ENCODE measurements at regions not wholly inside any gene's neighbourhood (a gene's known extent, or its start where the extent isn't known, plus 50 kb on each side); places are given as distances from the start of the nearest gene placed in this dataset.

GRCh38 chr1:192735298-192735915 lies 73.4 kb upstream of the RGS2 start:
- peaks cover 7% of the 10 kb centered on the region for H3K9me3 Mint-ChIP-seq
- no peaks in the 10 kb centered on the region for H3K27me3 Mint-ChIP-seq (ENCODE audit: insufficient read depth)
- WGBS, 2 experiments (ENCODE audit: insufficient coverage in 1 of 2, insufficient read length in 1 of 2) = 81 to 100% methylated on average over 1 to 3 of the region's 3 CpGs
- Histone ChIP-seq H3K9ac (ENCODE audit: extremely low read depth, low read length, poor library complexity, severe bottlenecking) (no peak overlapping the region), H3K27ac (ENCODE audit: low read depth, low read length) (no peak overlapping the region), H3K9me3 (ENCODE audit: control insufficient read depth, low read length) (no peaks in the 10 kb centered on the region), H3K4me3 (ENCODE audit: low read length) (no peak overlapping the region), H3K4me1 (ENCODE audit: control insufficient read depth, insufficient read depth, low read length) (no peaks in the 10 kb centered on the region), H3K36me3 (ENCODE audit: control insufficient read depth, insufficient read depth, low read length) (no peaks in the 10 kb centered on the region), H3K27me3 (ENCODE audit: control insufficient read depth, insufficient read depth, low read length, poor library complexity, severe bottlenecking) (no peaks in the 10 kb centered on the region)
- DNase-seq = no peak
- TF ChIP-seq CTCF (conservative IDR thresholded peaks at IDR 0.05) = no peak
- peaks cover 3% of the 10 kb centered on the region for H3K4me1 Mint-ChIP-seq
- no peak overlapping the region for H3K27ac Mint-ChIP-seq
- H3K4me3 Mint-ChIP-seq = no peak overlapping the region
- no peaks in the 10 kb centered on the region for H3K36me3 Mint-ChIP-seq (ENCODE audit: low read depth)

GRCh38 chr1:192737306-192737705 lies 71.5 kb upstream of the RGS2 start:
- H3K27me3 Mint-ChIP-seq (ENCODE audit: insufficient read depth) = no peaks in the 10 kb centered on the region
- no peaks in the 10 kb centered on the region for H3K4me1 ChIP-seq (ENCODE audit: control insufficient read depth, insufficient read depth, low read length)
- 90 to 91% methylated on average over 4 to 6 of the region's 6 CpGs for WGBS, 2 experiments (ENCODE audit: insufficient coverage in 1 of 2, insufficient read length in 1 of 2)
- no peak for DNase-seq
- TF ChIP-seq CTCF (conservative IDR thresholded peaks at IDR 0.05) = no peak
- no peaks in the 10 kb centered on the region for H3K27me3 ChIP-seq (ENCODE audit: control insufficient read depth, insufficient read depth, low read length, poor library complexity, severe bottlenecking)
- peaks cover 3% of the 10 kb centered on the region for H3K4me1 Mint-ChIP-seq
- H3K4me3 Mint-ChIP-seq = no peak overlapping the region
- H3K36me3 ChIP-seq (ENCODE audit: control insufficient read depth, insufficient read depth, low read length) = no peaks in the 10 kb centered on the region
- peaks cover 13% of the 10 kb centered on the region for H3K9me3 ChIP-seq (ENCODE audit: control insufficient read depth, low read length)
- peaks cover 16% of the 10 kb centered on the region for H3K9me3 Mint-ChIP-seq
- peaks cover 2% of the 10 kb centered on the region for H3K36me3 Mint-ChIP-seq (ENCODE audit: low read depth)
- no peak overlapping the region for H3K27ac Mint-ChIP-seq
- H3K9ac ChIP-seq (ENCODE audit: extremely low read depth, low read length, poor library complexity, severe bottlenecking) = no peak overlapping the region
- H3K27ac ChIP-seq (ENCODE audit: low read depth, low read length) = no peak overlapping the region
- H3K4me3 ChIP-seq (ENCODE audit: low read length) = no peak overlapping the region

- H3K27ac Mint-ChIP-seq = no peak overlapping the region
- no peak for TF ChIP-seq CTCF (conservative IDR thresholded peaks at IDR 0.05)
- DNase-seq = no peak
- Histone ChIP-seq H3K36me3 (ENCODE audit: control insufficient read depth, insufficient read depth, low read length) (no peaks in the 10 kb centered on the region), H3K9me3 (ENCODE audit: control insufficient read depth, low read length) (peaks cover 13% of the 10 kb centered on the region), H3K4me1 (ENCODE audit: control insufficient read depth, insufficient read depth, low read length) (no peaks in the 10 kb centered on the region), H3K4me3 (ENCODE audit: low read length) (no peak overlapping the region), H3K27ac (ENCODE audit: low read depth, low read length) (no peak overlapping the region), H3K9ac (ENCODE audit: extremely low read depth, low read length, poor library complexity, severe bottlenecking) (no peak overlapping the region), H3K27me3 (ENCODE audit: control insufficient read depth, insufficient read depth, low read length, poor library complexity, severe bottlenecking) (no peaks in the 10 kb centered on the region)
- H3K4me3 Mint-ChIP-seq = no peak overlapping the region
- peaks cover 2% of the 10 kb centered on the region for H3K36me3 Mint-ChIP-seq (ENCODE audit: low read depth)
- peaks cover 12% of the 10 kb centered on the region for H3K9me3 Mint-ChIP-seq
- H3K4me1 Mint-ChIP-seq = peaks cover 3% of the 10 kb centered on the region
- H3K27me3 Mint-ChIP-seq (ENCODE audit: insufficient read depth) = no peaks in the 10 kb centered on the region
- WGBS, 2 experiments (ENCODE audit: insufficient coverage in 1 of 2, insufficient read length in 1 of 2) = 95 to 97% methylated on average over 9 to 11 of the region's 11 CpGs
Measured at GRCh38 chr1:192739476-192740184, 69.2 kb upstream of the RGS2 start.
